ENCODE measurements at regions not wholly inside any gene's neighbourhood (a gene's known extent, or its start where the extent isn't known, plus 50 kb on each side); places are given as distances from the start of the nearest gene placed in this dataset.

DNA sequence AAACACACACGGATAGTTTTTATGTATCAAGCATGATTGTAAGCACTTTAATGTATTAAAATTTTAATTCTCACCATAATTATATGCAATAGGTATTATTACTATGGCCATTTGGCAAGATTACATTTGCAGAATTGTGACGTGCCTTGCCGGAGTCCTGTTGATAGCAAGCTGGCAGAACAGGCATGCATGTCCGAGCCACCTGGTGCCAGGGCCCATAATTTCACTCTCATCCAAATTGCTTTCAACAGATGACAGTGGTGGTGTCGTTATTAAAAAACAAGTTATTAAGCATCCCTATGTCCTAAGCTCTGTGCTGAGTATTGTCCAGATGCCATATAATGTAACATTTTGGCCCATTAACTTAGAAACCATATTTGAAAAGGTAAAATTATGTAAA, 374.3 kb downstream of the FOXO1 start:
- DNase-seq (ENCODE audit: low read depth in 2 of 2), result no peak

DNA sequence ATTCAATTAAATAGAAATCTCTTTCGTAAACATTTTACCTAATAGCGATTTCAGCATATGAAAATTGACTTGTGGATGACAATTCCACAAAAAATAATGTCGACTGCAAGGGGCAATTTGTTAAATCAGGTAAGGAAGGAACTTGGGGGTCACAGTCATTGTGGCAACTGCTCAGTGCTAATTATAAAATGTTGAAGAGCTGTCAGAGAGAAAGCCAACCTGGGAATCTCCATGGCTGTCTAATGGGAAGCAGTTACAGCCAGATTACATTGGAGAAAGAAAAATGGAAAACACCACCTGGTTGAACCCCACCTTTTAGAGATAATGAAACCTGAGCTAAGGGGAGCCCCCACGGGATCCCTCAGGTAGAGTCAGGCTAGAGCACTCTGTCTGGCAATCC, 373.9 kb downstream of the FOXO1 start:
- DNase-seq (ENCODE audit: low read depth in 2 of 2), result no peak

DNA sequence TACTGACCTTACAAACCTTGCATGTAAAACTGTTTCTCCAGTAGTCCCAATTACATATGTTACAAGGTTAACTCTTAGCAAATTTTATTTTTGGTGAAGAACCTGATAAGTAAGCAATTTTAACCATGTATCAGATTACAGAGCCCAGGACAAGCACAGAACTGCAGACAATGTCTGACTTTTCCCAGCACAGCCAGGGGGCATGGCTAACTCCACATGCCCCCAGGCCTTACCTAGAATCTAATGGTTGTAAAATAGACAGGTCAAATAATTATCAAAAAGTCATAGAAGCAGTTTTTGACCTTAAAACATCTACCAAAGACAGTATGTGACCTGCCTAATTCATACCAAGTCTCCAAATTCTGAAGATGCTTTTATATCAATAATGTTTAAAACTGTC, 364.1 kb downstream of the FOXO1 start:
- no peak for DNase-seq (ENCODE audit: low read depth in 2 of 2)

DNA sequence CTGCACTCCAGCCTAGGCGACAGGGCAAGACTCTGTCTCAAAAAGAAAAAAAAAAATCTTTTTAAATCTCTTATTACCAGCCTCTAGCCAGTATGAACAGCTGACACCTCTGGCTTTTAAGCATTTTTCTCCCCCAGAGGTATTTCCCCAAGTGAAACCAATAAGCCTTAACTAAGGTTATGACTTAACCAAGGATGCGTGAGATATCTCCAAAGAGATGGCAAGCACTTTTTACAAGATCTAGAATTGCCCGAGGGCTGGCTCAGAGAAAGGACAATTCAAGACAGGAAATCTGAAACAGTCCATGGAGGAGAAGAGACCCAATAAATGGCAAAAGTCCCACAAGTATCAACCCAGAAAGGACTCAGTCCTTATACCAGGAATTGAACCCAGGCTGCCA, 362.1 kb downstream of the FOXO1 start:
- no peak for DNase-seq (ENCODE audit: low read depth in 2 of 2)

DNA sequence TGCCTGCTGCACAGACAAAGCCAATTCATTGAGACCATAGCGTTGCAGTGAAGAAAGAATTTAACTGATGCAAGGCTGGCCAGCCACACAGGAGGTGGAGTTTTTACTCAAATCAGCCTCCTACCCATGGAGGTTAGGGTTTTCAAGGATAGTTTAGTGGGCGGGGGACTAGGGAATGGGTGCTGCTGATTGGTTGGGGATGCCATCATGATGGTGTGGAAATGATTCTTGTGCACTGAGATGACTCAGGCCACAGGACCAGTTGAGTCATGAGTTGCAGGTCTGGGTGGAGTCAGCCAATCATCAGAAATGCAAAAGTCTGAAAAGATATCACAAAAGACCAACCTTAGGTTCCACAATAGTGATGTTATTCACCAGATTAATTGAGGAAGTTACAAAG, 359.6 kb downstream of the FOXO1 start:
- DNase-seq (ENCODE audit: low read depth in 2 of 2), result no peak

DNA sequence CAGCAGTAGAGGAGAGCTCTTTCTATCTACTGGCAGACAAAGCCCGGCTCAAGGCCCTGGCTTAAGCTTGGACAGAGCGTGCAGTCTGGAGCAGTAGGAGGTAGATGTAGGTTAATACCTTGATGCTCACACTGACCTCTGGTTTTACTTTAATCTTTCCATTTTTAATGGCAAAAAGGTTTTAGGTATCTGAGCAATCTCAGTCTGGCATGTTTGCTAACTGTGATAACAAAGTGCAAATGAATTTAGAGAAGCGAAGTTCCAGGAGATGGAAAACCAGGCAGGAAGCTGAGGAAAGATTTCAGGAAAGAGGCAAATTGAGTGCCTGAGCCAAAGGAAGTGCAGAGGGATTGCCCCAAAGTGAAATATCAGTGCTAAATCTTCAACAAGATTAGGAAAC, 356.6 kb downstream of the FOXO1 start:
- no peak for DNase-seq (ENCODE audit: low read depth in 2 of 2)

DNA sequence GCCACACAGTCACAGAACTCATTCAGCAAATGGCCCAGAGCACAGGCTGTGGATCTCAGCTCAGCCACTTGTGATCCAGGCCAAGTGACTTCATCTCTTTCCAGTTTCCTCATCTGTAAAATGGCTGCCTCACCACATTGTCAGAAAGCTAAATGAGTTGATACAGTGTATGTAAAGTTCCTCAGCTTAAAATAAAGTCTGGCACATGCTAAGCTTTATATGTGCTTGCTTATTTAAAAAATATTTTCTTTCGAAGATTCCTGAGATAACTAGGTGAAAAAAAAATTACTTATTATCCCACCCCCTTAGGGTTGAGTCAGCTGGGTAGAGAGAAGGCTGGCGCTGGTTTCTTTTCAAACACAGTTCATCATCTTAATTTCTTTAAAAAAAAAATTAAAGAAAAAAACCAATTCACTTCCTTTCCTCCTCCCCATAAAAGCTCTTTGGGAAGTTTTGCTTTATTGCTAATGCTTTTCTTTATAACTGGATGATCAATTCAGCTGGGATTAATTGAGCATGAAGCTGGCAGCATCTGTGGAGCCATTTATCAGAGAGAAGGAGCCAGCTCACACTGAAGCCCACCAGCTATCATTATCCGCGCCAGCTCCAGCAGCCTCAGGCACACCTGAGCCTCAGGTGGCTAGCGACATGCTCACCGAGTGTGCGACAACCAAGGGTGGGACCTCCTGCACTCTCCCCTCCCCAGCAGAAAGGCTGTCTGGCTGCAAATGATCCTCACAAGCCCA, 354.9 kb downstream of the FOXO1 start:
- DNase-seq (ENCODE audit: low read depth in 2 of 2), result no peak

DNA sequence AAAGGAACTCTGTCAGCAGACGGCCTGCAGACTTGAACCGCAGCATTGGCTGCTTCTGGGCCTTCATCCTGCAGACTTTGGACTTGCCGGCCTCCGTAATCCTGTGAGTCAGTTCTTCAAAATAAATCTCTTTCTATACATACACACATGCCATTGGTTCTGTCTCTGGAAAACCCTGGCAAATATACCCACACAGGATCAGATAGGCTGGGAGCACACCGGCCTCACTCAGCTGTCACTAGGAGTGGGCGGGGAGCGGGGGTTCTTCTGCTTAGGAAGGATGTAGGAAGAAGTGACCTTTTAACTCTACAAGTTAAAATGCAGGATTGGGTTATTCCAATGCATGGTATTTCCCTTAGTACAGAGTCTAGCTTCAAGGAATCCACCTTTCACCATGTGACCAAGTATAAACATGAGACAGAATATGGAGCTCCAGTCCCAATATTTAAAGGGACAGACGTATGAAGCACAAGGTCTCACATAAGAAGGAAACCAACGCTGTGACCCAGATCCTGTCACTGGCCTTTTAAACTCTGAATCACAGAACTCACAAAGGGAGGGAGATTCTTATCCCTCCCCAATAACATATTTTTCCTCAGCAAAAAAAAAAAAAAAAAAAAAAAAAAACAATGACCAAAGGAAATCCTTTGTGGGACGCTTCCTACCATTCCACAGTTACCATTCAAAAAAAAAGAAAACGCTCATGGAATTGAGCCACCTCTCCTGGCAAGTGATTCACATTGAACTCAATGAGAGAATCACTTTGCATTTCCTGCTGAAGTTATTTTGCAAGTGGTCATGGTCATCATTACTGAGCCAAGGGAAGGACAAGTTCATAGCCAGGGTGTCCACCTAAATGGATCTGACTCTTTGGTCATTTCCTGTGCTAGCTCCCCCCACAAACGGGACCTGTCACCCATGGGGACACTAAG, 352.9 kb downstream of the FOXO1 start:
- DNase-seq (ENCODE audit: low read depth in 2 of 2), result no peak

DNA sequence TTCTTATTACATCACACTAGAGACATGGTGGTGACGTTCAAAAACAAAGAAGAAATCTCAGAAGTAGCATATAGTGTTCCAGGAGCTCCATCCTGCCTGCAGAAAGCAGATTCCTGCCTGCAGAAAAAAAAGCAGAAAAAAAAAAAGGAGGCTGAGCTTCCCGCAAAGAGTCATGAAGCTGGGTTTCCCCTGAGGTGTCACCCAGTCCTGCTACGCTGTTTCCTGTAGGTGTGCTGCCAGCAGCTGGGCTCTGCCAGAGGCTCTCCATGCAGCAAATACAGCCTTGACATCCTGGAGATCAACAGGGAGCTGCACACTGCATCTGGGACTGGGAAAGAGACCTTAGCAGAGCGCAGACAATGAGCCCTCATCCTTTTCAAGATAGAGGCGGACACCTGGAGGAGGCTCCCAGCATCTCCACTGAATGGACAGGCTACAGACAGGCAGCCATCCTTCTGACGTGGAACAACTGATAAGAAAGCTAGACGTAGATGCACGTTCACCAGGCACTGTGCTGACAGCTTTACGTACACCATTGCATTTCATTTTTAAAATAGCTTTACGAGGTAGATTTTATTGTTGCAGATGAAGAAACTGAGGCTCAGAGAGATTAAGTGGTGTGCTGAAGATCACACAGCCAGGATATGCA, 350.9 kb downstream of the FOXO1 start:
- DNase-seq (ENCODE audit: low read depth in 2 of 2), result no peak

DNA sequence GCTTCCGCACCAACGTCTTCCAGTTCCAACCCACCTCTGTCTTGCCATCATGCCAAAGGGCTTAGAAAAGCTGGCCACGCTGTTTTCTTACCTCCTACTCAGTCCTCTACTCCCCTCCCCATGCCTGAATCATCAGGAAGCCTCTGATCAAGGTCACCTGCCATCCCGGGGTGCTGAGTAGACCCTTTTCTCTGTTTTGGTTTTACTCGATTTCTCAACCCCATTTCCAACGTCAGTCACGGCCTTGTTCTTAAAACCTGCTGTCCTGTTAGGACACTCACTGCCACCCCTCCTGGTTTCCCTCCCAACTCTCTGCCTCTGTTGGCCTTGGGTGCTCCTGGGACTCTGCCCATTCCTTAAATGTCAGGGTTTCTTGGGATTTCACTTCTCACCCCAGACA, 350.1 kb downstream of the FOXO1 start:
- no peak for DNase-seq (ENCODE audit: low read depth in 2 of 2)

DNA sequence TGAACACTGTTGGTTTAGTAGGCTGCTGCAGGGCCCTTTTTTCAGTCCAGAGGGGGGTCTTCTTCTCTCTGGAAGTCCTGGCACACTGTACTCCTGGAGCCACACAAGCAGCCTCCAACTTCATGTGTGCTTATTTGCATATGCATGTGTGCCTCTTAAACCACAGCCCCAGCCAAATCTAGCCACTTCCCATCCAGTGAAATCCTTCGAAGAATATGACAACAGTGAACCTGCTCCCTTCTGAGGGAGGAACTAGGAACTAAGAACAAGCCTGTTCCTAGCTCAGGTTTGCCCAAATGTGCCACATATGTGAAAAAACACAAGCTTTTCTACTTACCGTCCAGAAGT, 348.5 kb downstream of the FOXO1 start:
- DNase-seq (ENCODE audit: low read depth in 2 of 2), result no peak

DNA sequence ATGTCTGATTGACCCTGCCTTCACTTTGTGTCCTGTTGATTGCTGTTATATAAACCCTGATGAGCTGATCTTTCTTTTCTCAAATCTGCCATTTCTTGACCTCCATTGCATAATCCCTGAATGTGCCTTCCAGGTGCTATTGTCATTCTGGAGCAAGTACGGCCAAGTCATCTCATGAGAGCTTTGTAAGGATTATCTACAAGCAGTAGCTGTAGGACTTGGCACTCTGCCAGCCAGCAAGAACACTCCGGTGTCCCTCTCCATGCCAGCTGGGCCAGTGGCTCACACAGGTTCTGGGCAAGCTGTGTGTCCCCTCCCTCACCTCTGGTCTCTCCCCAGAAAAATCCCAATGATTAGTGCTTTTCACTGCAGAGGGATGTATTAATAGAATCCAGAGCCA, 348.1 kb downstream of the FOXO1 start:
- no peak for DNase-seq (ENCODE audit: low read depth in 2 of 2)

DNA sequence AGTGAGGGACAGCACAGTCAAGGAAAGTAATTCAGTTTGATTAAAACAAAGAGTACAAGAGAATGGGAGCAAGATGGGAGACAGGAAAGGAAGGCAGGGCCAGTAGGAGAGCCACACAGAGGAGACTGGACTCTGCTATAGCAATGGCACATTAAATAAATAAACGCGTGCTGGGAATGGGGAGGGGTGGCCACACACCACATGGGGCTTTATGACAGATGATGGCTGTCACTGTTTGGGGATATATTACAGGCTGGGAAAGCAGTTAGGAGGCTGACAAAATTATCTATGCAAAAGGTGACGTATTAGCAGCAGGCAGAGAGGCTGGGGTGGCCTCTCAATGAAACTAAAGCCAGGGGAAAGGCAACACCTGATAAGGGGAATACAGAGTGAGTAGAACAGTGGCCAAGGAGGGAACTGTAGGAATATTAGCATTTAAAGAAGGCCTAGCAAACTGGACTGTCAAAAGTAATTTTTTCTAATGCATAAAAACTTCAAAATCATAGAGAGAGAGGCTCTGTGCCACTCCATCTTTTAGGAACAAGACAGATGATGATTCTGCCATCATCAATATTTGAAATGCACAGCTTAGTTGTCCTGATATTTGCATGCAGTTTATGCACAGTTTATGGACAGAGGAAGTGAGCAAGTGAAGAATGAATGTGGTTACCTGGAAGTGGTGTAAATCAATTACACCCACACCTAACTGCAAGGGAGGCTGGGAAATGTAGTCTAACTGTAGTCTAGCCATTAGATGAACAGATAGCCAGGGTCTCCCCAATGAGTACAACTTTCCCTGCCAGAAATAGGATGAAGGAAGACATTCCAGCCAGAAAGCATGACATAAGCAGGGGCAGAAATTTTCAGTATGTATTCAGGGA, 346.5 kb downstream of the FOXO1 start:
- DNase-seq (ENCODE audit: low read depth in 2 of 2), result no peak

DNA sequence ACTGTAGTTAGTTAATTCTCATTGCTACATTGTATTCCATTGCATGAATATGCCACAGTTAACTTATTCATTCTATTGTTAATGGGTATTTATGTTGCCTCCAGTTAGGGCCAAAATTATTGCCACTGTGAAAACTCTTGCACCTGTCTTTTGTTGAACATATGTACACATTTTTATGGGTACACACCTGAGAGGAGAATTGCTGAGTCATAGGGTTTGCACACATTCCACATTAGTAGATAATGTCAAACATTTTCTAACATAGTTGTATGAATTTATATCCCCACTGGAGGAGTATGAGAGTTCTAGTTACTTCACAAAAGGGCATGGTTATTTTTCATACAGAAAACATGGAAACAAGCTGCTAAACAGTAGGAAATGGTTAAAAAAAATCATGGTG, 338.4 kb downstream of the FOXO1 start:
- no peak for DNase-seq (ENCODE audit: low read depth in 2 of 2)

DNA sequence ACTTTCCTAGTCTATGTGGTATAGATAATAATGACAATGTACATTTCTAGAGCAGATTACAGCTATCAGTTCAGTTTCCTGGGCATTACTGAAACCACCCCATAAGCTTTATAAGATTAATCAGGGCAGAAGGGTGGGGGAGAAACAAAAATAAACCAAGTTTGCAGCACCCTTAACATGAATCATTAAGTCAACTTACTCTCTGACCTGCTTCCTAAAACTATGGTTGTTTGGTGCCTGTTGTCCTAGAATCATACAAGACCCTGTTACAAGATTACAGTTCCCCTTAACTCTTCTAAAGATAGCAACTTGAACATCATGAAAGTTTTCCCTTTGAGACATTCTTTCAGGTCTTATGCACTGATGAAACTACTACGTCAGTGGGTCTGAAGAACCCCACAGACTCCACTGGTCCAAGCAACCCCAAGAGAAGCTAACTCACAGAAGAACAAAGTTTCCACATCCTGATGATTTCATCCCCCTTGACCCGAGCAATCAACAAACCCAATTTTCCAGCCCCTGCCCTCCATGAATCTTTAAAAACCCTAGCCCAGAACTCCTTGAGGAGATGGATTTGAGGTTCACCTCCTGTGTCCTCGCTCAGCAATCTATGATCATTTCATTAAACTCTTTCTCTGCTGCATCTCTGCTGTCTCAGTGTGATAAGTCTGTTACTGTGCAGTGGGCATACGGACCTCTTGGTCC, 336.5 kb downstream of the FOXO1 start:
- DNase-seq (ENCODE audit: low read depth in 2 of 2), result no peak

DNA sequence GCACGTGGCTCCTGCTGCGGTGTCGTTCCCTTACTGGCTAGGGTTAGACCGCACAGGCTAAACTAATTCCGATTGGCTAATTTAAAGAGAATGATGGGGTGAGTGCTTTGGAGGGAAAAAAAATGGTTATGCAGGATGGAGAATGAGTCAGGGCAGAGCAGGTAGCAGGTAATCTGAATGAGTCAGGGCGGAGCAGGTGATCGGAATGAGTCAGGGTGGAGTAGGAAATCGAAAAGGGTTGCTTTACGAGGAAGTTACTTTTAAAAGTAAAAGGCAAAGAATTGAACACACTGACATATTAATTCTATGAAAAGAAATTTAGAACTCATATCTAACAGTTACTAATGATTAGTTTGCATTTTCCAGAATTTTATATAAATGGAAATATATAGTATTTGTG, 335.5 kb downstream of the FOXO1 start:
- DNase-seq (ENCODE audit: low read depth in 2 of 2), result no peak

DNA sequence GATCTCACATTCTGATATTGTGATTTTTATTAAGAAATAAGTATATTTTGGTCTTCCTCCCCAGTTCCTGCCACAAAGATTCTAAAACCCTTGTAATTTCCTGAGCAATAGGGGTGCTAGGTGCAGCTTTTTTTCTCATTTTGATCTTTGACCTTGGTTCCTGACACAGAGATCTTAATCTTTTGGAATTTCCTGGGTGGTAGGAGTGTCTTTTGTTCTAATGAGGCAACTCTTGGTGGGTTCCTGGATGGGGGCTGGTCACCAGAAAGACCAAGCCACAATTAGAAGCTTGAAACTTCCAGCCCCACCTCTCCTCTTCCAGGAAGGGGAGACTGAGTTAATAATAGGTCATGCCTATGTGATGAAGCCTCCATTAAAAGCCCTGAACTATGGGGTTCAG, 334.6 kb downstream of the FOXO1 start:
- no peak for DNase-seq (ENCODE audit: low read depth in 2 of 2)

DNA sequence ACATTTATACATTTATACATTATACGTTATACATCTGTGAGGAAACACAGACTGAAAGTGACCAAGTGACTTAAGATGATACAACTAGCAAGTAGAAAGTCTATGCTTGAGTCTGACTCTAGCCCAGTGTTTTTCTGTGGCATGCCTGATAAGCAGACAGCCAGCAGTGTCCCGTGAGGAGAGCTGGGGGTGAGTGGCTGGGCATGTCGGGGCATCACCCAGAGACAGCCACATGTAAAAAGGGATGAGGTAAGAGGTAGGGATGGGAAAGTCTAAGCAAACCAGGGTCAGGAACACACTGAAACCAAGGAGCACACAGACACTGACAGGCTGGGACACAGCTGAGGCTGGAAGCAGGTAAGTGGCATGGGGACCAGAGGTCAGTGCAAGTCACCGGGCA, 333.2 kb downstream of the FOXO1 start:
- no peak for DNase-seq (ENCODE audit: low read depth in 2 of 2)

DNA sequence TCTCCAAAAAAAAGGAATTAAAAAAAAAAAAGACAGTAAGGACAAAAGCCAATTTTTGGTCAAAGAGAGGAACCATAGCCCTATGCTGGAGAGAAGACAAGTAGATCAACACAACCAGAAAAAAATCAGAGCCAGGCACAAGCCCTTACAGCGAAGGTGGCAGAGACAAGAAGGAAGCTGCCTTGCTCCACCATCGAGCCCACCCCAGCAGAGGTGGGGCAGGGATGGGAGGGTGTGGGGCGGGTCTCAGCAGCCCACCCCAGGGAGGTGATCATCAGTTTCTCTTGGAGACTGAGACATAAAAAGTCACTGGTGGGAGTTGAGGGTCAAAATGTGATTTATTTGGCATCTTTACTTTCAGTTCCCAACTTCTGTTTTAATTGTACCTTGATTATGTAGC, 332.4 kb downstream of the FOXO1 start:
- DNase-seq (ENCODE audit: low read depth in 2 of 2), result no peak

DNA sequence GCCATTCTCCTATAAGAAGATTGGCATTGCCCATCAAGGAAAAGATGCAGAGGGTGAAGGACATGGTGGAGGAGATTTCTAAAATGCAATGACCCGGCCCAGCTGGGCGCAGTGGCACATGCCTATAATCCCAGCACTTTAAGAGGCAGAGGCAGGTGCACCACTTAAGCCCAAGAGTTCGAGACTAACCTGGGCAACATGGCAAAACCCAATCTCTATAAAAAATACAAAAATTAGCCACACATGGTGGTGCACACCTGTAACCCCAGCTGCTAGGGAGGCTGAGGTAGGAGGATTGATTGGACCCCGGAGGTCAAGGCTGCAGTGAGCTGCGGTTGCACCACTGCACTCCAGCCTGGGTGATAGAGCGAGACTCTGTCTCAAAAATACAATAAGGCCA, 331.8 kb downstream of the FOXO1 start:
- DNase-seq (ENCODE audit: low read depth in 2 of 2), result no peak

All from stimulated activated CD8-positive, alpha-beta memory T cell treated with anti-CD3 and anti-CD28 coated beads, Interleukin-7, amount 100 ng/mL, for 1 hour (primary cell).